ENCODE measurements at regions not wholly inside any gene's neighbourhood (a gene's known extent, or its start where the extent isn't known, plus 50 kb on each side); places are given as distances from the start of the nearest gene placed in this dataset.

DNA sequence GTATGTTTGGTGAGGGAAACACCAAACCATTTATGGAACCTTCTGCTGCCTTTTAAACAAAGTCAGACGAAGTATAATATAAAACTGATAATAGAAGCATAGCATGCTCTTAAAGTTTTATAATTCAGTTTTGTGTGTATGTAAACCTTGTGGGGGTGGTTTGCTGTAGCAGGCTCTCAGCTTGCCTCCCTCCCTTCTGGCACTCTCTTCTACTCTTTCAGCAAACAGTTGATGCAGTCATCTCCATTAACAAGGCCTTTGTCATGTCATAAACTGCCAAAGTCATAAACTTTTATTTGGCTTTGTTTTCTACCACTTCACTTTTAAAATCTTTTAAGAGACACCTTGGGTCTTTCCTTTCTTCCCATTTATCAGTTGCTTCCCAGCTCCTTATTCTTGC is 448.2 kb upstream of the SETBP1 start:
- intact Hi-C loops (cut with DNase I, micrococcal nuclease): no loop called here

DNA sequence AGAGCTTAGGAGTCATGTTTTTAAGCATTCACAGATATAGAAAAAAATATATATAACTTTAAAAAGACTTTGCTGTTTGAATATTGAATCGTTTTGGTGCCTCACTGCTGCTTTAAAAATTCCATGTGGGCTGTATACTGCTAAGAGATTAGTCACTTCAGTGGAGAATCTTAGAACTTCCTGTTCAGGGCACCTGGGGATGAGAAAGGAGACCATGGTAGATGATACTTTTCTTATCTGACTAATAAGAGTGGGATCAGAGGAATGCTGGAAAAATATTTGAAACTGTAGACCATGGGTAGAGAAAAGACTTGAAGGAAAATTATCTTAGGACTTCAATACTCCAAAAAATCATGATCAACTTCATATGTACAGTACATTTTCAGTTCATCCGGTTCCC is 442.2 kb upstream of the SETBP1 start:
- TF ChIP-seq, protein P1, sequence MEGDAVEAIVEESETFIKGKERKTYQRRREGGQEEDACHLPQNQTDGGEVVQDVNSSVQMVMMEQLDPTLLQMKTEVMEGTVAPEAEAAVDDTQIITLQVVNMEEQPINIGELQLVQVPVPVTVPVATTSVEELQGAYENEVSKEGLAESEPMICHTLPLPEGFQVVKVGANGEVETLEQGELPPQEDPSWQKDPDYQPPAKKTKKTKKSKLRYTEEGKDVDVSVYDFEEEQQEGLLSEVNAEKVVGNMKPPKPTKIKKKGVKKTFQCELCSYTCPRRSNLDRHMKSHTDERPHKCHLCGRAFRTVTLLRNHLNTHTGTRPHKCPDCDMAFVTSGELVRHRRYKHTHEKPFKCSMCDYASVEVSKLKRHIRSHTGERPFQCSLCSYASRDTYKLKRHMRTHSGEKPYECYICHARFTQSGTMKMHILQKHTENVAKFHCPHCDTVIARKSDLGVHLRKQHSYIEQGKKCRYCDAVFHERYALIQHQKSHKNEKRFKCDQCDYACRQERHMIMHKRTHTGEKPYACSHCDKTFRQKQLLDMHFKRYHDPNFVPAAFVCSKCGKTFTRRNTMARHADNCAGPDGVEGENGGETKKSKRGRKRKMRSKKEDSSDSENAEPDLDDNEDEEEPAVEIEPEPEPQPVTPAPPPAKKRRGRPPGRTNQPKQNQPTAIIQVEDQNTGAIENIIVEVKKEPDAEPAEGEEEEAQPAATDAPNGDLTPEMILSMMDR (IDR thresholded peaks at IDR 0.05): no peak
- H3K4me1 ChIP-seq (ENCODE audit: low read depth): no peaks in the 10 kb centered on the region
- ATAC-seq: no peak
- no peaks in the 10 kb centered on the region for H3K9me3 ChIP-seq
- intact Hi-C loops (cut with DNase I, micrococcal nuclease): no loop called here
- no peak overlapping the region for H3K4me3 ChIP-seq
- DNase-seq: no peak
- no peaks in the 10 kb centered on the region for H3K36me3 ChIP-seq (ENCODE audit: low read depth)

More for the DNA sequence above, 448.2 kb upstream of the SETBP1 start:
- TF ChIP-seq, protein P1 (IDR thresholded peaks at IDR 0.05): no peak
- Histone ChIP-seq H3K4me1 (ENCODE audit: low read depth) (peaks cover 8% of the 10 kb centered on the region), H3K36me3 (ENCODE audit: low read depth) (no peaks in the 10 kb centered on the region), H3K9me3 (no peaks in the 10 kb centered on the region), H3K4me3 (no peak overlapping the region)
- peak in 1 of 3 donors; percentile 10 for DNase-seq
- peak; percentile 78 for ATAC-seq

DNA sequence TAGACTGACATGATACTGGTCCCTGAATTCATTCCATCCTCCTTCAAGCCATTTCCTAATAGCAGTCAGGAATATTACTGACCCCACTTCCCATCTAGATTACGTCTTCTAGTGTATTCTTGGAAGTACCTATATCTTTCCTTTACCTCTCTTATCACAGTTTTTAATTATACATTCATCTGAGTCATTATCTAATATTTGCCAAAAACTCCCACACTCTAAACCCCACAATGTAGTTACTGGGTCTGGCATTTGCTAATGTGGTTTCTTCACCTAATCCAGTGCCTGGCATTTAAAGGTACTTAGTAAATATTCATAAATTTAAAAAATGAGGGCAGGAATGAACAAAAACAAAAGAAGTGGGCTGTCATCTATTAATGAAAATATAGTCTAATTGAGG is 441.8 kb upstream of the SETBP1 start:
- no peak for DNase-seq
- TF ChIP-seq, protein P1 (IDR thresholded peaks at IDR 0.05): no peak
- Histone ChIP-seq H3K4me1 (ENCODE audit: low read depth) (no peaks in the 10 kb centered on the region), H3K4me3 (no peak overlapping the region), H3K9me3 (no peaks in the 10 kb centered on the region), H3K36me3 (ENCODE audit: low read depth) (no peaks in the 10 kb centered on the region)
- intact Hi-C loops (cut with DNase I, micrococcal nuclease): no loop called here
- ATAC-seq: no peak

DNA sequence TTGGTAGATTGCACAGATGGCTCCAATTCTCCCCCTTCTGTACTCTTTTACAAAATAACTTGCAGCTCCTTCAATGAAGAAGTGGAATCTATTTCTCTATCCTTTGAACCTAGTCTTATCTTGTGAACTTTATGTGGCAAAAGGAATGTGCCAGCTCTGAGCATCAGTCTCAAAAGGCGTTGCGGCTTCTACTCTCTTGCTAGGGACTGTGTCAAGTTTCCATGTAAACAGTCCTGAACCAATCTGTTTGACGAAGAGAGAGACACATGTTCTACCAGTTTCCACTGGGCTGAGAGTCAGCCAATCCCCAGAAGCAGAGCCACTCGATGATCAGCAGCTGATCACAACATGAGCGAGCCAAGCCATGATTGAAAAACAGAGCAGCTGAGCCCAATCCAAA is 439.7 kb upstream of the SETBP1 start:
- TF ChIP-seq, protein P1 (IDR thresholded peaks at IDR 0.05): no peak
- no peak for DNase-seq

DNA sequence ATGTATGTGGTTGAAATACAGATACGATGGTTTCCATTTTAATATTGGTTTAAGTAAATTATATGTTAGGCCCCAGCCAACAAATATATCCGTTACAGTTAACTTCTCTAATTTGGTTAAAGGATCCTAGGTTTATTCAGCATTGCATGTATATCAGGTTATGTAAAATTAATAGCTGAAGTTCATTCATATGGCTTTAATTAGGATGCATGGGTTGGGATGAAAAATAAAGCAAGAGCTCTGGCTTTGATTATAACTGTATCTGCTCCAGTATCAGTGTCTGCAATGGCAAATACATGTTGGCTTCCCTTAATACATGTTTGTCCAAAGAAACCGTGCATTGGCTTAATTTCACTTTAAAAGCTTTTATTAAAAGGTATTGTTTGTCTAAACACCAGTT is 435.7 kb upstream of the SETBP1 start:
- ATAC-seq: no peak
- DNase-seq: no peak
- Histone ChIP-seq H3K4me1 (ENCODE audit: low read depth) (no peaks in the 10 kb centered on the region), H3K9me3 (no peaks in the 10 kb centered on the region), H3K4me3 (no peak overlapping the region), H3K36me3 (ENCODE audit: low read depth) (no peaks in the 10 kb centered on the region)
- intact Hi-C loops (cut with DNase I, micrococcal nuclease): no loop called here
- TF ChIP-seq, protein P1 (IDR thresholded peaks at IDR 0.05): no peak

More for the DNA sequence above, 439.7 kb upstream of the SETBP1 start:
- Histone ChIP-seq H3K4me3 (no peak overlapping the region), H3K36me3 (ENCODE audit: low read depth) (no peaks in the 10 kb centered on the region), H3K4me1 (ENCODE audit: low read depth) (no peaks in the 10 kb centered on the region), H3K9me3 (no peaks in the 10 kb centered on the region)
- intact Hi-C loops (cut with DNase I, micrococcal nuclease): no loop called here
- ATAC-seq: no peak

DNA sequence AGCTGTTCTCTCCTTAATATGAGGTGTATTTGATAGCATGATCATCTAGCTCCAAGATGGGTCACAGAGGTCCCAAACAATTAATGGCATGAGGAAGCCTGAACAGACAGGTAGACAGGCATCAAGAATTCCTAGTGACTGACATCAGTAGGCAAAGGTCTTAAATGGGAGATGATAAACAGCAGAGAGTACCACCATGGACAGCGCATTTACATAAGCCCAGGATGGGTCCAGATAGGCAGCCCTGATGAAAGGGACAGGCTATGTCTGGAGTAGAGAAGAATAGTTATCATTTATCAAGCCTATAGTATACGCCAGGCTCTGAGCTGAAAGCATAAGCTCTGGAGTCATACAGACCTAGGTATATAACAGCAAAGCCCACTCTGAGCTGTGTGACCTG is 434.7 kb upstream of the SETBP1 start:
- no peaks in the 10 kb centered on the region for H3K36me3 ChIP-seq (ENCODE audit: low read depth)
- no peak overlapping the region for H3K4me3 ChIP-seq
- no peaks in the 10 kb centered on the region for H3K4me1 ChIP-seq (ENCODE audit: low read depth)
- H3K9me3 ChIP-seq: no peaks in the 10 kb centered on the region
- intact Hi-C loops (cut with DNase I, micrococcal nuclease): no loop called here
- ATAC-seq (no peak), DNase-seq (no peak)
- TF ChIP-seq, protein P1 (IDR thresholded peaks at IDR 0.05): no peak
